AG09309 (cell line): ENCODE measurements at regions not wholly inside any gene's neighbourhood (a gene's known extent, or its start where the extent isn't known, plus 50 kb on each side); places are given as distances from the start of the nearest gene placed in this dataset.

Experiments used
- DNase-seq: peaks from one replicate; pipeline ENCODE4 v3.0.0-alpha.2; 2010; ENCODE audit warnings: low read depth
- H3K4me3 ChIP-seq: 2 replicates; pipeline ENCODE4 v1.5.1; 2011; ENCODE audit warnings: mild to moderate bottlenecking, low read depth, low read length, moderate library complexity; ENCODE audit not compliant: control insufficient read depth
- CTCF ChIP-seq: IDR thresholded peaks from 2 replicates; pipeline ENCODE4 v1.5.1; 2011; ENCODE audit warnings: mild to moderate bottlenecking, low read depth, low read length, inconsistent platforms; ENCODE audit not compliant: insufficient read depth, control insufficient read depth; ENCODE audit errors: missing control alignments

- no peak for DNase-seq
- no peak overlapping the region for H3K4me3 ChIP-seq
Measured at GRCh38 chr1:103854279-103854678, 104.6 kb downstream of the AMY1C start.

GRCh38 chr1:103859721-103860120 is 110.0 kb downstream of the AMY1C start:
- no peak for TF ChIP-seq CTCF
- H3K4me3 ChIP-seq: no peak overlapping the region
- no peak for DNase-seq

More at GRCh38 chr1:103854279-103854678, 104.6 kb downstream of the AMY1C start:
- TF ChIP-seq CTCF: no peak

GRCh38 chr1:103898576-103899345 is 149.1 kb downstream of the AMY1C start:
- TF ChIP-seq CTCF: no peak
- H3K4me3 ChIP-seq: no peak overlapping the region
- no peak for DNase-seq

- no peak for DNase-seq
- TF ChIP-seq CTCF: no peak
- H3K4me3 ChIP-seq: no peak overlapping the region
Measured at GRCh38 chr1:103900005-103900404, 150.3 kb downstream of the AMY1C start.

- H3K4me3 ChIP-seq: no peak overlapping the region
- no peak for DNase-seq
- TF ChIP-seq CTCF: no peak
Measured at GRCh38 chr1:103901072-103901471, 151.4 kb downstream of the AMY1C start.

GRCh38 chr1:103905363-103905762 is 155.7 kb downstream of the AMY1C start:
- no peak for TF ChIP-seq CTCF
- H3K4me3 ChIP-seq: no peak overlapping the region
- DNase-seq: no peak

- DNase-seq: no peak
- H3K4me3 ChIP-seq: no peak overlapping the region
- no peak for TF ChIP-seq CTCF
Measured at GRCh38 chr1:103911450-103911849, 161.8 kb downstream of the AMY1C start.
